IPS DF 6.9 (cell line): ENCODE measurements at regions not wholly inside any gene's neighbourhood (a gene's known extent, or its start where the extent isn't known, plus 50 kb on each side); places are given as distances from the start of the nearest gene placed in this dataset.

Experiments used
- DNase-seq: peaks from one replicate; pipeline ENCODE4 v3.0.0-alpha.2; 2013; ENCODE audit warnings: low read depth, low spot score
- H3K27ac ChIP-seq: one replicate; pipeline ENCODE4 v1.5.1; 2013; ENCODE audit warnings: low read length, control low read depth
- H3K27me3 ChIP-seq: 2 replicates; pipeline ENCODE4 v1.6.1; 2013; ENCODE audit warnings: mild to moderate bottlenecking, low read length; ENCODE audit not compliant: control insufficient read depth, insufficient read depth
- H3K36me3 ChIP-seq: 2 replicates; pipeline ENCODE4 v1.6.1; 2013; ENCODE audit warnings: low read length; ENCODE audit not compliant: control insufficient read depth, insufficient read depth
- H3K4me1 ChIP-seq: 2 replicates; pipeline ENCODE4 v1.6.1; 2013; ENCODE audit warnings: low read length; ENCODE audit not compliant: control insufficient read depth, insufficient read depth
- H3K4me3 ChIP-seq: 2 replicates; pipeline ENCODE4 v1.5.1; 2013; ENCODE audit warnings: mild to moderate bottlenecking, low read length
- H3K9me3 ChIP-seq: 2 replicates; pipeline ENCODE4 v1.6.1; 2013; ENCODE audit warnings: low read length, inconsistent platforms; ENCODE audit not compliant: control insufficient read depth, insufficient read depth
- WGBS: extraction: QIAGEN DNeasy Blood & Tissue Kit; methylation state at CpG from one replicate; pipeline ENCODE4 v1.1.7; 2013; ENCODE audit warnings: mixed read lengths, missing lambda C conversion rate; ENCODE audit not compliant: insufficient read length, insufficient coverage; 5-methylcytosine and 5-hydroxymethylcytosine counted together

- WGBS = no CpG with 5 or more reads among the region's 6 CpGs
- Histone ChIP-seq H3K4me3 (no peak overlapping the region), H3K4me1 (no peaks in the 10 kb centered on the region), H3K9me3 (no peaks in the 10 kb centered on the region), H3K27ac (no peak overlapping the region), H3K27me3 (no peaks in the 10 kb centered on the region), H3K36me3 (no peaks in the 10 kb centered on the region)
- no peak for DNase-seq
These were observed 519.6 kb downstream of the KLF5 start for GRCh38 chr13:73578251-73578875.

GRCh38 chr13:73576291-73576690 is 517.5 kb downstream of the KLF5 start:
- no peaks in the 10 kb centered on the region for H3K36me3 ChIP-seq
- no peaks in the 10 kb centered on the region for H3K4me1 ChIP-seq
- H3K4me3 ChIP-seq = no peak overlapping the region
- H3K9me3 ChIP-seq = no peaks in the 10 kb centered on the region
- no peaks in the 10 kb centered on the region for H3K27me3 ChIP-seq
- H3K27ac ChIP-seq = no peak overlapping the region
- no CpG with 5 or more reads among the region's 4 CpGs for WGBS
- DNase-seq = no peak

GRCh38 chr13:73572824-73573223 is 514.0 kb downstream of the KLF5 start:
- H3K27ac ChIP-seq = no peak overlapping the region
- no peaks in the 10 kb centered on the region for H3K4me1 ChIP-seq
- DNase-seq = no peak
- no peak overlapping the region for H3K4me3 ChIP-seq
- H3K36me3 ChIP-seq = no peaks in the 10 kb centered on the region
- H3K9me3 ChIP-seq = no peaks in the 10 kb centered on the region
- H3K27me3 ChIP-seq = no peaks in the 10 kb centered on the region
- no CpG with 5 or more reads among the region's 3 CpGs for WGBS

GRCh38 chr13:73571376-73571775 is 512.6 kb downstream of the KLF5 start:
- no peaks in the 10 kb centered on the region for H3K9me3 ChIP-seq
- no peaks in the 10 kb centered on the region for H3K27me3 ChIP-seq
- no peak for DNase-seq
- no peak overlapping the region for H3K27ac ChIP-seq
- no peaks in the 10 kb centered on the region for H3K36me3 ChIP-seq
- H3K4me3 ChIP-seq = no peak overlapping the region
- H3K4me1 ChIP-seq = no peaks in the 10 kb centered on the region
- WGBS = no CpG with 5 or more reads among the region's 1 CpG

- H3K36me3 ChIP-seq = no peaks in the 10 kb centered on the region
- H3K4me1 ChIP-seq = no peaks in the 10 kb centered on the region
- H3K4me3 ChIP-seq = no peak overlapping the region
- no peaks in the 10 kb centered on the region for H3K27me3 ChIP-seq
- DNase-seq = no peak
- H3K9me3 ChIP-seq = no peaks in the 10 kb centered on the region
- no peak overlapping the region for H3K27ac ChIP-seq
- WGBS = no CpG with 5 or more reads among the region's 4 CpGs
These were observed 498.1 kb downstream of the KLF5 start for GRCh38 chr13:73556902-73557301.

GRCh38 chr13:73556128-73556527 is 497.3 kb downstream of the KLF5 start:
- Histone ChIP-seq H3K4me1 (no peaks in the 10 kb centered on the region), H3K4me3 (no peak overlapping the region), H3K27ac (no peak overlapping the region), H3K27me3 (no peaks in the 10 kb centered on the region), H3K9me3 (no peaks in the 10 kb centered on the region), H3K36me3 (no peaks in the 10 kb centered on the region)
- no peak for DNase-seq
- WGBS = no CpG with 5 or more reads among the region's 2 CpGs

GRCh38 chr13:73551736-73552135 is 492.9 kb downstream of the KLF5 start:
- Histone ChIP-seq H3K36me3 (no peaks in the 10 kb centered on the region), H3K4me1 (no peaks in the 10 kb centered on the region), H3K27ac (no peak overlapping the region), H3K27me3 (no peaks in the 10 kb centered on the region), H3K4me3 (no peak overlapping the region), H3K9me3 (no peaks in the 10 kb centered on the region)
- no CpG with 5 or more reads among the region's 2 CpGs for WGBS
- no peak for DNase-seq

- Histone ChIP-seq H3K4me1 (no peaks in the 10 kb centered on the region), H3K27me3 (no peaks in the 10 kb centered on the region), H3K9me3 (no peaks in the 10 kb centered on the region), H3K4me3 (no peak overlapping the region), H3K27ac (no peak overlapping the region), H3K36me3 (no peaks in the 10 kb centered on the region)
- WGBS = no CpG with 5 or more reads among the region's 3 CpGs
- DNase-seq = no peak
These were observed 490.9 kb downstream of the KLF5 start for GRCh38 chr13:73549717-73550116.

GRCh38 chr13:73548449-73548848 is 489.6 kb downstream of the KLF5 start:
- H3K4me3 ChIP-seq = no peak overlapping the region
- no peak for DNase-seq
- H3K4me1 ChIP-seq = no peaks in the 10 kb centered on the region
- H3K27me3 ChIP-seq = no peaks in the 10 kb centered on the region
- H3K36me3 ChIP-seq = no peaks in the 10 kb centered on the region
- no peaks in the 10 kb centered on the region for H3K9me3 ChIP-seq
- no peak overlapping the region for H3K27ac ChIP-seq
- WGBS = no CpG with 5 or more reads among the region's 2 CpGs

GRCh38 chr13:73547239-73547638 is 488.4 kb downstream of the KLF5 start:
- Histone ChIP-seq H3K27me3 (no peaks in the 10 kb centered on the region), H3K4me1 (no peaks in the 10 kb centered on the region), H3K4me3 (no peak overlapping the region), H3K36me3 (no peaks in the 10 kb centered on the region), H3K27ac (no peak overlapping the region), H3K9me3 (no peaks in the 10 kb centered on the region)
- no CpG with 5 or more reads among the region's 1 CpG for WGBS
- no peak for DNase-seq

- Histone ChIP-seq H3K27ac (no peak overlapping the region), H3K9me3 (no peaks in the 10 kb centered on the region), H3K4me1 (no peaks in the 10 kb centered on the region), H3K36me3 (no peaks in the 10 kb centered on the region), H3K27me3 (no peaks in the 10 kb centered on the region), H3K4me3 (no peak overlapping the region)
- 100% methylated on average over 1 of the region's 1 CpG for WGBS
- no peak for DNase-seq
These were observed 485.4 kb downstream of the KLF5 start for GRCh38 chr13:73544175-73544574.
